HepG2 (cell line): ENCODE measurements at regions not wholly inside any gene's neighbourhood (a gene's known extent, or its start where the extent isn't known, plus 50 kb on each side); places are given as distances from the start of the nearest gene placed in this dataset.

Experiments used
- ATAC-seq: fragments of 200-7000 bp; cut with Tn5 transposase; 3 replicates; pipeline ENCODE4 v1.9.1; 2020; ENCODE audit warnings: mild to moderate bottlenecking, moderate library complexity
- BruUV-seq: library from RNA; stranded (reverse); fragments of 400-500 nt; replicated peaks from 2 replicates; lab custom pipeline; 2021; lab: Mats Ljungman, UMichigan
- CTCF ChIA-PET: fragments of 300-600 bp; formaldehyde crosslinking; extraction: SDS; loops from one replicate; lab custom pipeline; 2021; ENCODE audit warnings: low total read pairs, inconsistent platforms, low intra/inter-chr PET ratio; lab: Yijun Ruan, JAX
- POLR2A ChIA-PET: fragments of 350-600 bp; sonication (Branson Sonifier 250); formaldehyde crosslinking; loops from one replicate; lab custom pipeline; 2020; ENCODE audit warnings: antibody characterized with exemption, inconsistent platforms; lab: Yijun Ruan, JAX
- DNase-seq: peaks from one replicate; pipeline ENCODE4 v3.0.0-alpha.2; 2015; ENCODE audit warnings: low spot score
- FAIRE-seq: peaks from 3 replicates; lab custom pipeline; 2011; peaks lifted over from hg19 to GRCh38; lab: Jason Lieb, UNC
- H2AFZ ChIP-seq: one replicate; pipeline ENCODE4 v1.6.1; 2011; ENCODE audit warnings: low read length, inconsistent platforms
- H3K27ac ChIP-seq: fragments of 300-600 bp; 3 replicates; pipeline ENCODE4 v1.8.0; 2011; ENCODE audit warnings: mixed run types, mild to moderate bottlenecking, mixed read lengths, low read length, inconsistent platforms; ENCODE audit not compliant: insufficient read depth; ENCODE audit errors: extremely low read length
- H3K27me3 ChIP-seq, 2 experiments: fragments of 200-600 bp in 1 of 2; 2 replicates in 1 of 2; 3 replicates in 1 of 2; pipeline versions ENCODE4 v1.6.0 to v1.8.0; 2011; ENCODE audit warnings: low read length in 2 of 2, mild to moderate bottlenecking in 2 of 2, moderate library complexity in 2 of 2, inconsistent platforms in 1 of 2; ENCODE audit not compliant: insufficient read depth in 2 of 2, control insufficient read depth in 1 of 2
- H3K36me3 ChIP-seq, 2 experiments: fragments of 200-600 bp in 1 of 2; replicated peaks in 1 of 2; 2 replicates in 1 of 2; 3 replicates in 1 of 2; pipeline versions ENCODE4 v1.5.1 to v1.8.0; 2011; ENCODE audit warnings: low read length in 2 of 2, inconsistent platforms in 1 of 2; ENCODE audit not compliant: insufficient read depth in 2 of 2, control insufficient read depth in 1 of 2
- H3K4me1 ChIP-seq: 2 replicates; pipeline ENCODE4 v1.5.1; 2012; ENCODE audit warnings: low read length, inconsistent platforms; ENCODE audit not compliant: insufficient read depth
- H3K4me2 ChIP-seq: 2 replicates; pipeline ENCODE4 v1.6.0; 2011; ENCODE audit warnings: low read depth, low read length, inconsistent platforms
- H3K4me3 ChIP-seq, 3 experiments: fragments of 200-600 bp in 1 of 3; sonication (generic), shearing (Covaris generic) in 1 of 3; replicated peaks in 1 of 3; 2 replicates each; pipeline ENCODE4 v1.5.1; 2011 to 2016; ENCODE audit warnings: low read length in 3 of 3, inconsistent platforms in 2 of 3, low read depth in 2 of 3, mild to moderate bottlenecking in 2 of 3, control low read depth in 1 of 3, mixed read lengths in 1 of 3; ENCODE audit not compliant: insufficient read depth in 1 of 3
- H3K79me2 ChIP-seq: one replicate; pipeline ENCODE4 v1.6.1; 2011; ENCODE audit warnings: low read length, inconsistent platforms; ENCODE audit not compliant: insufficient read depth
- H3K9ac ChIP-seq: 2 replicates; pipeline ENCODE4 v1.6.0; 2011; ENCODE audit warnings: mild to moderate bottlenecking, low read depth, low read length, inconsistent platforms; ENCODE audit not compliant: insufficient read depth
- H3K9me3 ChIP-seq: 2 replicates; pipeline ENCODE4 v1.5.1; 2012; ENCODE audit warnings: mild to moderate bottlenecking, low read length
- H4K20me1 ChIP-seq: 2 replicates; pipeline ENCODE4 v1.6.0; 2011; ENCODE audit warnings: inconsistent platforms, mild to moderate bottlenecking, low read length, moderate library complexity; ENCODE audit not compliant: insufficient read depth
- CBX1 ChIP-seq: IDR thresholded peaks from one replicate; pipeline ENCODE4 v1.6.1; 2016; ENCODE audit warnings: antibody characterized with exemption, low read depth
- MED8 ChIP-seq: sonication (generic); formaldehyde crosslinking; IDR thresholded peaks from 2 replicates; pipeline ENCODE4 v1.8.1; 2023; ENCODE audit warnings: mild to moderate bottlenecking, missing genetic modification reagents; ENCODE audit not compliant: insufficient replicate concordance
- MNT ChIP-seq: fragments of 450-650 bp; IDR thresholded peaks from 2 replicates; pipeline ENCODE4 v1.6.1; 2016
- NAIF1 ChIP-seq: sonication (generic); formaldehyde crosslinking; IDR thresholded peaks from 2 replicates; pipeline ENCODE4 v1.5.0; 2020; ENCODE audit warnings: mild to moderate bottlenecking, missing genetic modification reagents, borderline replicate concordance
- ZNF18 ChIP-seq: sonication (generic); formaldehyde crosslinking; IDR thresholded peaks from 2 replicates; pipeline ENCODE4 v1.8.0; 2022; ENCODE audit warnings: mild to moderate bottlenecking, missing genetic modification reagents; ENCODE audit not compliant: insufficient replicate concordance
- ZNF3 ChIP-seq: IDR thresholded peaks from 2 replicates; pipeline ENCODE4 v1.7.0; 2017; ENCODE audit warnings: inconsistent platforms
- ZNF33B ChIP-seq: sonication (generic); formaldehyde crosslinking; IDR thresholded peaks from 2 replicates; pipeline ENCODE4 v1.5.1; 2020; ENCODE audit warnings: mild to moderate bottlenecking, missing genetic modification reagents
- ZNF34 ChIP-seq: sonication (generic); formaldehyde crosslinking; IDR thresholded peaks from 2 replicates; pipeline ENCODE4 v1.4.0; 2020; ENCODE audit warnings: mild to moderate bottlenecking, missing genetic modification reagents, borderline replicate concordance
- ZNF484 ChIP-seq: sonication (generic); formaldehyde crosslinking; IDR thresholded peaks from 2 replicates; pipeline ENCODE4 v1.5.1; 2020; ENCODE audit warnings: mild to moderate bottlenecking, low read depth, missing genetic modification reagents, borderline replicate concordance
- ZNF512B ChIP-seq: sonication (generic); formaldehyde crosslinking; IDR thresholded peaks from 2 replicates; pipeline ENCODE4 v1.5.1; 2020; ENCODE audit warnings: missing genetic modification reagents, mild to moderate bottlenecking, borderline replicate concordance
- ZNF549 ChIP-seq: sonication (generic); formaldehyde crosslinking; IDR thresholded peaks from 2 replicates; pipeline ENCODE4 v1.5.0; 2020; ENCODE audit warnings: missing genetic modification reagents
- WGBS: methylation state at CpG from one replicate; pipeline ENCODE4 v1.1.6; 2017; ENCODE audit warnings: low lambda C conversion rate; 5-methylcytosine and 5-hydroxymethylcytosine counted together
- in situ Hi-C: cut with HindIII; loops from 2 replicates; pipeline ENCODE4 v1.10.0; 2017; ENCODE audit warnings: low pct_unique_long_range_greater_than_20kb; ENCODE audit not compliant: extremely low pct_ligation_motif_present
- intact Hi-C: fragments of 100-400 bp; cut with micrococcal nuclease; formaldehyde crosslinking; loops from one replicate; pipeline ENCODE4 v1.10.0; 2022; ENCODE audit not compliant: unreplicated experiment
- TF ChIP-seq, protein P1 (sequence below): sonication (generic); formaldehyde crosslinking; conservative IDR thresholded peaks from 2 replicates; pipeline ENCODE4 v1.8.1; 2023; ENCODE audit warnings: missing genetic modification reagents
- TF ChIP-seq, protein P2 (sequence below): sonication (generic); formaldehyde crosslinking; IDR thresholded peaks from 2 replicates; pipeline ENCODE4 v1.8.1; 2023; ENCODE audit warnings: missing genetic modification reagents, inconsistent platforms, borderline replicate concordance
- TF ChIP-seq, protein P3 (sequence below): sonication (generic); formaldehyde crosslinking; IDR thresholded peaks from 2 replicates; pipeline ENCODE4 v1.5.0; 2020; ENCODE audit warnings: missing genetic modification reagents

DNA sequence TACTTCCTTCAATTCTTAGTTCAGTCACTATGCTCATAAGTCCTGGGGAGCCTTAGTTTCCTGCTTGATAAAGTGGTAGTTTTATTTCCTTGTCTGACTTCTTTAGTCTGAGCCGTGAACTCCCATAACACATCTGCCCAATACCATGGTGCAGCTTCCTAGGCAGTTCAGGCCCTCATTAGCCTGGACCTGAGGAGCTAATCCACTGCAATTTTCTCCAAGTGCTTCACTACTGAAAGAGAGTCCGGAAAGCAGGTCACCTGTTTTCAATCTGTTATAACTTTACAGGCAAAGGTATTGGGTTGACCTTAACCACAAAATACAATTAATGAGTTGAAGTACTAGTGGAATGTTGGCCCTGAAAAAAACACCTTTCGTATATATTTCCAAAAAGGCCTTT lies 245.4 kb upstream of the BOD1L1 start (continued):
- TF ChIP-seq ZNF18 (CRISPR knock-in tag) (no peak), MED8 (CRISPR knock-in tag) (no peak), NAIF1 (CRISPR knock-in tag) (no peak)

- BruUV-seq: no TSS peak
- intact Hi-C loops: no loop called here
- WGBS: 0% methylated on average over 1 of the region's 1 CpG
- Histone ChIP-seq H3K27me3 (no peaks in the 10 kb centered on the region), H3K4me3 (no peak overlapping the region), H3K9me3 (peaks cover 29% of the 10 kb centered on the region; the same call in 1 of the 2 replicates), H3K4me1 (no peaks in the 10 kb centered on the region), H3K4me2 (no peak overlapping the region), H3K27ac (no peak overlapping the region), H4K20me1 (no peaks in the 10 kb centered on the region), H3K36me3 (no peaks in the 10 kb centered on the region), H3K9ac (no peak overlapping the region), H2AFZ (no peak overlapping the region), H3K79me2 (no peaks in the 10 kb centered on the region)
- CTCF ChIA-PET: no interaction called here
- ATAC-seq: no peak
- no peak for FAIRE-seq
- in situ Hi-C loops: no loop called here
- no peak for DNase-seq
- POLR2A ChIA-PET: no interaction called here
- TF ChIP-seq ZNF33B (CRISPR knock-in tag): no peak
- no peak for TF ChIP-seq ZNF549 (CRISPR knock-in tag)
- no peak for TF ChIP-seq ZNF512B
- TF ChIP-seq ZNF484: no peak
- no peak for TF ChIP-seq MED8 (CRISPR knock-in tag)
- TF ChIP-seq, protein P1, sequence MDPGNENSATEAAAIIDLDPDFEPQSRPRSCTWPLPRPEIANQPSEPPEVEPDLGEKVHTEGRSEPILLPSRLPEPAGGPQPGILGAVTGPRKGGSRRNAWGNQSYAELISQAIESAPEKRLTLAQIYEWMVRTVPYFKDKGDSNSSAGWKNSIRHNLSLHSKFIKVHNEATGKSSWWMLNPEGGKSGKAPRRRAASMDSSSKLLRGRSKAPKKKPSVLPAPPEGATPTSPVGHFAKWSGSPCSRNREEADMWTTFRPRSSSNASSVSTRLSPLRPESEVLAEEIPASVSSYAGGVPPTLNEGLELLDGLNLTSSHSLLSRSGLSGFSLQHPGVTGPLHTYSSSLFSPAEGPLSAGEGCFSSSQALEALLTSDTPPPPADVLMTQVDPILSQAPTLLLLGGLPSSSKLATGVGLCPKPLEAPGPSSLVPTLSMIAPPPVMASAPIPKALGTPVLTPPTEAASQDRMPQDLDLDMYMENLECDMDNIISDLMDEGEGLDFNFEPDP: no peak
- TF ChIP-seq, protein P2, sequence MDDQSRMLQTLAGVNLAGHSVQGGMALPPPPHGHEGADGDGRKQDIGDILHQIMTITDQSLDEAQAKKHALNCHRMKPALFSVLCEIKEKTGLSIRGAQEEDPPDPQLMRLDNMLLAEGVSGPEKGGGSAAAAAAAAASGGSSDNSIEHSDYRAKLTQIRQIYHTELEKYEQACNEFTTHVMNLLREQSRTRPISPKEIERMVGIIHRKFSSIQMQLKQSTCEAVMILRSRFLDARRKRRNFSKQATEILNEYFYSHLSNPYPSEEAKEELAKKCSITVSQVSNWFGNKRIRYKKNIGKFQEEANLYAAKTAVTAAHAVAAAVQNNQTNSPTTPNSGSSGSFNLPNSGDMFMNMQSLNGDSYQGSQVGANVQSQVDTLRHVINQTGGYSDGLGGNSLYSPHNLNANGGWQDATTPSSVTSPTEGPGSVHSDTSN (CRISPR knock-in tag): no peak
- no peak for TF ChIP-seq ZNF34 (CRISPR knock-in tag)
- no peak for TF ChIP-seq CBX1
- TF ChIP-seq ZNF3: no peak
- TF ChIP-seq MNT: no peak
- TF ChIP-seq, protein P3, sequence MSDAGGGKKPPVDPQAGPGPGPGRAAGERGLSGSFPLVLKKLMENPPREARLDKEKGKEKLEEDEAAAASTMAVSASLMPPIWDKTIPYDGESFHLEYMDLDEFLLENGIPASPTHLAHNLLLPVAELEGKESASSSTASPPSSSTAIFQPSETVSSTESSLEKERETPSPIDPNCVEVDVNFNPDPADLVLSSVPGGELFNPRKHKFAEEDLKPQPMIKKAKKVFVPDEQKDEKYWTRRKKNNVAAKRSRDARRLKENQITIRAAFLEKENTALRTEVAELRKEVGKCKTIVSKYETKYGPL: no peak
Observed at GRCh38 chr4:13875181-13875580, 247.7 kb upstream of the BOD1L1 start.
